ENCODE measurements at regions not wholly inside any gene's neighbourhood (a gene's known extent, or its start where the extent isn't known, plus 50 kb on each side); places are given as distances from the start of the nearest gene placed in this dataset.
"Not testable (repeated sequence)": the region's sequence is repeated elsewhere in the genome, so short reads cannot be mapped to it uniquely, and the experiment has no call there.

- H3K4me3 Mint-ChIP-seq (ENCODE audit: low read depth); H3K4me1 Mint-ChIP-seq (ENCODE audit: low read depth); DNase-seq (ENCODE audit: low spot score); H3K27me3 Mint-ChIP-seq (ENCODE audit: low read depth); intact Hi-C loops (cut with micrococcal nuclease); H3K9me3 Mint-ChIP-seq; H3K36me3 Mint-ChIP-seq (ENCODE audit: low read depth); H3K27ac Mint-ChIP-seq: not testable (repeated sequence)
These were observed 541.7 kb upstream of the KLF4 start for GRCh38 chr9:108031221-108031620.

- H3K27me3 Mint-ChIP-seq (ENCODE audit: low read depth); H3K4me3 Mint-ChIP-seq (ENCODE audit: low read depth); H3K36me3 Mint-ChIP-seq (ENCODE audit: low read depth); H3K27ac Mint-ChIP-seq; intact Hi-C loops (cut with micrococcal nuclease); H3K4me1 Mint-ChIP-seq (ENCODE audit: low read depth); DNase-seq (ENCODE audit: low spot score); H3K9me3 Mint-ChIP-seq: not testable (repeated sequence)
These were observed 537.1 kb upstream of the KLF4 start for GRCh38 chr9:108026718-108027117.

- Mint-ChIP-seq H3K36me3 (ENCODE audit: low read depth) (no peaks in the 10 kb centered on the region), H3K27ac (no peak overlapping the region), H3K4me1 (ENCODE audit: low read depth) (no peaks in the 10 kb centered on the region), H3K9me3 (no peaks in the 10 kb centered on the region), H3K4me3 (ENCODE audit: low read depth) (no peak overlapping the region), H3K27me3 (ENCODE audit: low read depth) (no peaks in the 10 kb centered on the region)
- intact Hi-C loops (cut with micrococcal nuclease), result no loop called here
- DNase-seq (ENCODE audit: low spot score), result no peak
These were observed 535.0 kb upstream of the KLF4 start for GRCh38 chr9:108024604-108025003.

- Mint-ChIP-seq H3K4me3 (ENCODE audit: low read depth) (no peak overlapping the region), H3K27me3 (ENCODE audit: low read depth) (no peaks in the 10 kb centered on the region), H3K27ac (no peak overlapping the region), H3K9me3 (peaks cover 6% of the 10 kb centered on the region), H3K4me1 (ENCODE audit: low read depth) (no peaks in the 10 kb centered on the region), H3K36me3 (ENCODE audit: low read depth) (no peaks in the 10 kb centered on the region)
- DNase-seq (ENCODE audit: low spot score), result no peak
- intact Hi-C loops (cut with micrococcal nuclease), result no loop called here
These were observed 532.8 kb upstream of the KLF4 start for GRCh38 chr9:108022246-108022935.

GRCh38 chr9:108021096-108021710 is 531.6 kb upstream of the KLF4 start:
- DNase-seq (ENCODE audit: low spot score), result no peak
- H3K9me3 Mint-ChIP-seq, result peaks cover 10% of the 10 kb centered on the region
- no peak overlapping the region for H3K4me3 Mint-ChIP-seq (ENCODE audit: low read depth)
- H3K27ac Mint-ChIP-seq, result no peak overlapping the region
- intact Hi-C loops (cut with micrococcal nuclease), result no loop called here
- no peaks in the 10 kb centered on the region for H3K4me1 Mint-ChIP-seq (ENCODE audit: low read depth)
- H3K36me3 Mint-ChIP-seq (ENCODE audit: low read depth), result no peaks in the 10 kb centered on the region
- H3K27me3 Mint-ChIP-seq (ENCODE audit: low read depth), result no peaks in the 10 kb centered on the region

GRCh38 chr9:108019821-108020220 is 530.3 kb upstream of the KLF4 start:
- H3K27me3 Mint-ChIP-seq (ENCODE audit: low read depth), result no peaks in the 10 kb centered on the region
- DNase-seq (ENCODE audit: low spot score), result no peak
- H3K36me3 Mint-ChIP-seq (ENCODE audit: low read depth), result no peaks in the 10 kb centered on the region
- H3K4me3 Mint-ChIP-seq (ENCODE audit: low read depth), result no peak overlapping the region
- H3K4me1 Mint-ChIP-seq (ENCODE audit: low read depth), result no peaks in the 10 kb centered on the region
- peaks cover 18% of the 10 kb centered on the region for H3K9me3 Mint-ChIP-seq
- intact Hi-C loops (cut with micrococcal nuclease), result no loop called here
- H3K27ac Mint-ChIP-seq, result no peak overlapping the region

- H3K4me3 Mint-ChIP-seq (ENCODE audit: low read depth), result no peak overlapping the region
- H3K27ac Mint-ChIP-seq, result no peak overlapping the region
- intact Hi-C loops (cut with micrococcal nuclease), result no loop called here
- no peak for DNase-seq (ENCODE audit: low spot score)
- no peaks in the 10 kb centered on the region for H3K27me3 Mint-ChIP-seq (ENCODE audit: low read depth)
- no peaks in the 10 kb centered on the region for H3K36me3 Mint-ChIP-seq (ENCODE audit: low read depth)
- H3K4me1 Mint-ChIP-seq (ENCODE audit: low read depth), result no peaks in the 10 kb centered on the region
- peaks cover 19% of the 10 kb centered on the region for H3K9me3 Mint-ChIP-seq
These were observed 528.1 kb upstream of the KLF4 start for GRCh38 chr9:108017671-108018070.

GRCh38 chr9:108016446-108016845 is 526.9 kb upstream of the KLF4 start:
- Mint-ChIP-seq H3K27me3 (ENCODE audit: low read depth) (no peaks in the 10 kb centered on the region), H3K36me3 (ENCODE audit: low read depth) (no peaks in the 10 kb centered on the region)

GRCh38 chr9:108015690-108016089 is 526.1 kb upstream of the KLF4 start:
- H3K36me3 Mint-ChIP-seq (ENCODE audit: low read depth), result no peaks in the 10 kb centered on the region
- H3K4me1 Mint-ChIP-seq (ENCODE audit: low read depth), result no peaks in the 10 kb centered on the region
- H3K9me3 Mint-ChIP-seq, result peaks cover 19% of the 10 kb centered on the region
- H3K4me3 Mint-ChIP-seq (ENCODE audit: low read depth), result no peak overlapping the region
- no peaks in the 10 kb centered on the region for H3K27me3 Mint-ChIP-seq (ENCODE audit: low read depth)
- H3K27ac Mint-ChIP-seq, result no peak overlapping the region
- intact Hi-C loops (cut with micrococcal nuclease), result no loop called here
- no peak for DNase-seq (ENCODE audit: low spot score)

More at GRCh38 chr9:108016446-108016845, 526.9 kb upstream of the KLF4 start:
- Mint-ChIP-seq H3K27ac (no peak overlapping the region), H3K4me3 (ENCODE audit: low read depth) (no peak overlapping the region), H3K4me1 (ENCODE audit: low read depth) (no peaks in the 10 kb centered on the region), H3K9me3 (peaks cover 19% of the 10 kb centered on the region)
- intact Hi-C loops (cut with micrococcal nuclease), result no loop called here
- DNase-seq (ENCODE audit: low spot score), result no peak

- no peak for DNase-seq (ENCODE audit: low spot score)
- Mint-ChIP-seq H3K27ac (no peak overlapping the region), H3K36me3 (ENCODE audit: low read depth) (no peaks in the 10 kb centered on the region)
These were observed 524.8 kb upstream of the KLF4 start for GRCh38 chr9:108014353-108014752.

GRCh38 chr9:108012886-108013665 is 523.5 kb upstream of the KLF4 start:
- DNase-seq (ENCODE audit: low spot score), result no peak
- H3K4me1 Mint-ChIP-seq (ENCODE audit: low read depth), result no peaks in the 10 kb centered on the region
- peaks cover 16% of the 10 kb centered on the region for H3K9me3 Mint-ChIP-seq
- intact Hi-C loops (cut with micrococcal nuclease), result no loop called here
- no peak overlapping the region for H3K4me3 Mint-ChIP-seq (ENCODE audit: low read depth)
- no peak overlapping the region for H3K27ac Mint-ChIP-seq
- H3K36me3 Mint-ChIP-seq (ENCODE audit: low read depth), result no peaks in the 10 kb centered on the region
- H3K27me3 Mint-ChIP-seq (ENCODE audit: low read depth), result no peaks in the 10 kb centered on the region

More at GRCh38 chr9:108014353-108014752, 524.8 kb upstream of the KLF4 start:
- H3K4me1 Mint-ChIP-seq (ENCODE audit: low read depth), result no peaks in the 10 kb centered on the region
- H3K27me3 Mint-ChIP-seq (ENCODE audit: low read depth), result no peaks in the 10 kb centered on the region
- H3K4me3 Mint-ChIP-seq (ENCODE audit: low read depth), result no peak overlapping the region
- H3K9me3 Mint-ChIP-seq, result peaks cover 19% of the 10 kb centered on the region
- intact Hi-C loops (cut with micrococcal nuclease), result no loop called here

- intact Hi-C loops (cut with micrococcal nuclease), result no loop called here
- no peak for DNase-seq (ENCODE audit: low spot score)
- Mint-ChIP-seq H3K4me1 (ENCODE audit: low read depth) (no peaks in the 10 kb centered on the region), H3K27ac (no peak overlapping the region), H3K4me3 (ENCODE audit: low read depth) (no peak overlapping the region), H3K36me3 (ENCODE audit: low read depth) (no peaks in the 10 kb centered on the region), H3K27me3 (ENCODE audit: low read depth) (no peaks in the 10 kb centered on the region), H3K9me3 (peaks cover 13% of the 10 kb centered on the region)
These were observed 522.8 kb upstream of the KLF4 start for GRCh38 chr9:108012405-108012804.

GRCh38 chr9:108003526-108003925 is 514.0 kb upstream of the KLF4 start:
- no peak for DNase-seq (ENCODE audit: low spot score)
- intact Hi-C loops (cut with micrococcal nuclease), result no loop called here
- H3K27ac Mint-ChIP-seq, result no peak overlapping the region
- H3K4me3 Mint-ChIP-seq (ENCODE audit: low read depth), result no peak overlapping the region
- H3K36me3 Mint-ChIP-seq (ENCODE audit: low read depth), result no peaks in the 10 kb centered on the region
- H3K9me3 Mint-ChIP-seq, result peaks cover 5% of the 10 kb centered on the region
- H3K4me1 Mint-ChIP-seq (ENCODE audit: low read depth), result no peaks in the 10 kb centered on the region
- H3K27me3 Mint-ChIP-seq (ENCODE audit: low read depth), result no peaks in the 10 kb centered on the region
